Smooth muscle cell (in vitro differentiated cells): ENCODE measurements at regions not wholly inside any gene's neighbourhood (a gene's known extent, or its start where the extent isn't known, plus 50 kb on each side); places are given as distances from the start of the nearest gene placed in this dataset.

Source experiments
- DNase-seq: peaks from one replicate; lab custom pipeline; 2025; ENCODE audit not compliant: unreplicated experiment; lab: John Stamatoyannopoulos, UW
- H2AFZ ChIP-seq: fragments of 200-600 bp; sonication (generic); 2 replicates; pipeline ENCODE4 v1.6.0; 2016; ENCODE audit warnings: antibody characterized with exemption, low read depth, mild to moderate bottlenecking
- H3F3A ChIP-seq: fragments of 200-600 bp; sonication (generic); 2 replicates; pipeline ENCODE4 v1.6.0; 2017; ENCODE audit warnings: antibody characterized with exemption, low read depth
- H3K27ac ChIP-seq: fragments of 200-600 bp; sonication (generic); 2 replicates; pipeline ENCODE4 v1.5.1; 2016; ENCODE audit warnings: low read depth, mild to moderate bottlenecking
- H3K27me3 ChIP-seq: fragments of 200-600 bp; sonication (generic); 2 replicates; pipeline ENCODE4 v1.6.1; 2016; ENCODE audit warnings: low read depth, mild to moderate bottlenecking
- H3K36me3 ChIP-seq: fragments of 200-600 bp; sonication (generic); 2 replicates; pipeline ENCODE4 v1.5.1; 2016; ENCODE audit warnings: low read depth
- H3K4me1 ChIP-seq: fragments of 200-600 bp; sonication (generic); 2 replicates; pipeline ENCODE4 v1.5.1; 2016; ENCODE audit warnings: low read depth
- H3K4me2 ChIP-seq: fragments of 200-600 bp; sonication (generic); 2 replicates; pipeline ENCODE4 v1.6.0; 2016; ENCODE audit warnings: mild to moderate bottlenecking
- H3K4me3 ChIP-seq: fragments of 200-600 bp; sonication (generic); 2 replicates; pipeline ENCODE4 v1.5.1; 2016; ENCODE audit warnings: mild to moderate bottlenecking
- H3K79me2 ChIP-seq: fragments of 200-600 bp; sonication (generic); 2 replicates; pipeline ENCODE4 v1.6.0; 2016; ENCODE audit warnings: low read depth, mild to moderate bottlenecking
- H3K9ac ChIP-seq: fragments of 200-600 bp; sonication (generic); 2 replicates; pipeline ENCODE4 v1.6.0; 2016; ENCODE audit warnings: low read depth
- H3K9me3 ChIP-seq: fragments of 200-600 bp; sonication (generic); replicated peaks from 2 replicates; pipeline ENCODE4 v1.5.1; 2016; ENCODE audit warnings: low read depth
- H4K20me1 ChIP-seq: fragments of 200-600 bp; sonication (generic); 2 replicates; pipeline ENCODE4 v1.6.0; 2016; ENCODE audit warnings: low read depth
- WGBS: methylation state at CpG from one replicate; pipeline ENCODE4 v1.1.7; 2016; ENCODE audit warnings: low lambda C conversion rate; 5-methylcytosine and 5-hydroxymethylcytosine counted together
- TF ChIP-seq, protein P1 (sequence below): fragments of 200-600 bp; sonication (generic); IDR thresholded peaks from 2 replicates; pipeline ENCODE4 v1.5.1; 2017; ENCODE audit warnings: borderline replicate concordance, mild to moderate bottlenecking, antibody characterized with exemption; ENCODE audit not compliant: insufficient read depth, poor library complexity, severe bottlenecking

DNA sequence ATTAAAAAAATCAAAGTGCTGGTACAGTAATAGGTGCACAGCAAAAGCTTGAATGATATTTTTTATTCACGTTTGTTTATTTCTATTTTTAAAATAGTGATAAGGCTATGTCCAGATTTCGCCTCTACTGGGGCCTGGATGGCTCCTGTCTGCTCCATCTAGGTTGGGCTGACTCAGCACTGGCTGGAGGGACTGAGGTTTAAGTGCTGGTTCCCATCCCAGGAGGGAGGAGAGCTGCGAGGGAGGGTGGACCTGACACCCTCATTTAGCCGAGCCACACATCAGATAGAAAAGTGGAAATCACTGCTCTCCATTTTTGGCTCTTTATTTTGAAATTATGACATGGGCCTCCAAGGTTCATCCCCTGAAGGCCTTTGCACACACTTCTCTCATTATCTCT, 95.4 kb upstream of the AGBL1 start:
- Histone ChIP-seq H3K79me2 (no peaks in the 10 kb centered on the region), H3K27ac (no peak overlapping the region), H3F3A (no peaks in the 10 kb centered on the region), H2AFZ (no peak overlapping the region), H3K9me3 (no peaks in the 10 kb centered on the region), H3K4me2 (no peak overlapping the region), H3K36me3 (no peaks in the 10 kb centered on the region), H3K4me1 (no peaks in the 10 kb centered on the region), H3K4me3 (no peak overlapping the region), H4K20me1 (no peaks in the 10 kb centered on the region), H3K9ac (no peak overlapping the region), H3K27me3 (no peaks in the 10 kb centered on the region)
- TF ChIP-seq, protein P1, sequence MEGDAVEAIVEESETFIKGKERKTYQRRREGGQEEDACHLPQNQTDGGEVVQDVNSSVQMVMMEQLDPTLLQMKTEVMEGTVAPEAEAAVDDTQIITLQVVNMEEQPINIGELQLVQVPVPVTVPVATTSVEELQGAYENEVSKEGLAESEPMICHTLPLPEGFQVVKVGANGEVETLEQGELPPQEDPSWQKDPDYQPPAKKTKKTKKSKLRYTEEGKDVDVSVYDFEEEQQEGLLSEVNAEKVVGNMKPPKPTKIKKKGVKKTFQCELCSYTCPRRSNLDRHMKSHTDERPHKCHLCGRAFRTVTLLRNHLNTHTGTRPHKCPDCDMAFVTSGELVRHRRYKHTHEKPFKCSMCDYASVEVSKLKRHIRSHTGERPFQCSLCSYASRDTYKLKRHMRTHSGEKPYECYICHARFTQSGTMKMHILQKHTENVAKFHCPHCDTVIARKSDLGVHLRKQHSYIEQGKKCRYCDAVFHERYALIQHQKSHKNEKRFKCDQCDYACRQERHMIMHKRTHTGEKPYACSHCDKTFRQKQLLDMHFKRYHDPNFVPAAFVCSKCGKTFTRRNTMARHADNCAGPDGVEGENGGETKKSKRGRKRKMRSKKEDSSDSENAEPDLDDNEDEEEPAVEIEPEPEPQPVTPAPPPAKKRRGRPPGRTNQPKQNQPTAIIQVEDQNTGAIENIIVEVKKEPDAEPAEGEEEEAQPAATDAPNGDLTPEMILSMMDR = no peak
- 80% methylated on average over 4 of the region's 4 CpGs for WGBS
- no peak for DNase-seq

DNA sequence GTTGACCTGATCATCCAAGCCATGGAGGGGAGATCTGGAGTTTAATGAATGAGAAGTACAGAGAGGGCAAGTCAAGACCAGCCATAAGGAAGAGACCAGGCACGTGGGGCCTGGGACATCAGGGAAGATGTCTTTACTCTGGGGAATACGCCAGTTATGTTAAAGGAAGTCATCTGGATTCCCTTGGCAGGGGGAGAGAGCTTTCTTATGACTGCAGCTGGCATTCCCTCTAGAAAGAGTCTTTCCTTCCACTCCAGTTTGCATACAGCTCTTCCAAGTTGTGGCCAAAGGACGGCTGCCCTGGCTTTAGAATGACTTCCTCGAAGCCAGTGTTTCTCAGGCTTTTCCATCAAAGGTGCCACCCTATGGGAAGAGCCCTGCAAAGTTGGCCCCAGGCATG, 93.6 kb upstream of the AGBL1 start:
- TF ChIP-seq, protein P1 = no peak
- no peaks in the 10 kb centered on the region for H4K20me1 ChIP-seq
- no peak overlapping the region for H2AFZ ChIP-seq
- no peaks in the 10 kb centered on the region for H3K9me3 ChIP-seq
- WGBS = 93% methylated on average over 4 of the region's 4 CpGs
- H3F3A ChIP-seq = no peaks in the 10 kb centered on the region
- H3K4me2 ChIP-seq = no peak overlapping the region
- no peak overlapping the region for H3K9ac ChIP-seq
- no peak overlapping the region for H3K4me3 ChIP-seq
- no peak overlapping the region for H3K27ac ChIP-seq
- no peaks in the 10 kb centered on the region for H3K36me3 ChIP-seq
- H3K4me1 ChIP-seq = no peaks in the 10 kb centered on the region
- no peak for DNase-seq
- no peaks in the 10 kb centered on the region for H3K79me2 ChIP-seq
- H3K27me3 ChIP-seq = no peaks in the 10 kb centered on the region

DNA sequence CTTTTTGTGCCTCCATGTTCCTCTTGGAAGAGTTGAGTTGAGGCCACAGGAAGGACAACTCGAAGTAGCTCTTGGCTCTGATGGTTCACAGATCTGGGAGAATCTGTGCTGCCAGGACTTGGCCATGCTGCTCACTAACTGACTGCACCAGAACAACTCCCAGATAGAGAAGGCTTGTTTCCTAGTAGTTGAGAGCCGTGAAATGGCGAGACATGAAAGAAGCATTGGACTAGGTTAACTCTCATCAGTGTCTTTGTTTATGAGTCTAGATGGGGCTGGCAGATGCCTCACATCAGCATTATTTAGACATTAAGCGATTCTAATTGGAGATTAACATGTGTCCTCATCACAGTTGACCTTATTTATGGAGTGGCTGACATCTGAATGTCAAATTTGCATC, 92.9 kb upstream of the AGBL1 start:
- Histone ChIP-seq H2AFZ (no peak overlapping the region), H3K9me3 (no peaks in the 10 kb centered on the region), H3K4me1 (no peaks in the 10 kb centered on the region), H3K36me3 (no peaks in the 10 kb centered on the region), H3K79me2 (no peaks in the 10 kb centered on the region), H3K27ac (no peak overlapping the region), H3K4me2 (no peak overlapping the region), H4K20me1 (no peaks in the 10 kb centered on the region), H3K9ac (no peak overlapping the region), H3K4me3 (no peak overlapping the region), H3K27me3 (no peaks in the 10 kb centered on the region), H3F3A (no peaks in the 10 kb centered on the region)
- 92% methylated on average over 4 of the region's 4 CpGs for WGBS
- TF ChIP-seq, protein P1 = no peak
- no peak for DNase-seq

DNA sequence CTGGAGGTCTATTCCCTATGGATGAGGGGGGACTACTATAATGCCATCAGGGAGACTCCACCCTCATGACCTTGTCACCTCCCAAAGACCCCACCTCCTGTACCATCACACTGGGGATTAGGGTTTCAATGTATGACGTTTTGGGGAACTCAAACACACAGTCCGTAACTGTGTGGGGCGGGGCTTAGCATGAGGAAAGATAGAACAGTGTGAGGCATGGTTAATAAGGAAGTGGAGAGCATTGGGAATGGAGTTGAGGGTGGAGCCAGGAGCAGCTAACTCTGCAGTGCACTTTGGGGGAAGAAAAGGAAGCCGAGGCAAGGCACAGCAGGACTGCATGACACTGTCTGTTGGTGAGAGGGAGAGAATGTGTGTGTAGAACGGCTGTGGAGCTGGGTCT, 90.9 kb upstream of the AGBL1 start:
- TF ChIP-seq, protein P1 = no peak

More for the DNA sequence above, 90.9 kb upstream of the AGBL1 start:
- Histone ChIP-seq H3K9ac (no peak overlapping the region), H3F3A (no peaks in the 10 kb centered on the region), H3K4me3 (no peak overlapping the region), H3K27ac (no peak overlapping the region), H3K9me3 (no peaks in the 10 kb centered on the region), H3K4me1 (no peaks in the 10 kb centered on the region), H2AFZ (no peak overlapping the region), H3K36me3 (no peaks in the 10 kb centered on the region), H3K79me2 (no peaks in the 10 kb centered on the region), H3K27me3 (no peaks in the 10 kb centered on the region), H4K20me1 (no peaks in the 10 kb centered on the region), H3K4me2 (no peak overlapping the region)
- 88% methylated on average over 5 of the region's 5 CpGs for WGBS
- no peak for DNase-seq
